ELF-1 (cell line): ENCODE measurements at regions not wholly inside any gene's neighbourhood (a gene's known extent, or its start where the extent isn't known, plus 50 kb on each side); places are given as distances from the start of the nearest gene placed in this dataset.
A peak's percentile ranks its signal among the peaks of the same experiment; 100 is the strongest.
"Not testable (repeated sequence)": the region's sequence is repeated elsewhere in the genome, so short reads cannot be mapped to it uniquely, and the experiment has no call there.

Source experiments
- DNase-seq: peaks from one replicate; pipeline ENCODE4 v3.0.0-alpha.2; 2016; ENCODE audit warnings: low read depth, low spot score

DNA sequence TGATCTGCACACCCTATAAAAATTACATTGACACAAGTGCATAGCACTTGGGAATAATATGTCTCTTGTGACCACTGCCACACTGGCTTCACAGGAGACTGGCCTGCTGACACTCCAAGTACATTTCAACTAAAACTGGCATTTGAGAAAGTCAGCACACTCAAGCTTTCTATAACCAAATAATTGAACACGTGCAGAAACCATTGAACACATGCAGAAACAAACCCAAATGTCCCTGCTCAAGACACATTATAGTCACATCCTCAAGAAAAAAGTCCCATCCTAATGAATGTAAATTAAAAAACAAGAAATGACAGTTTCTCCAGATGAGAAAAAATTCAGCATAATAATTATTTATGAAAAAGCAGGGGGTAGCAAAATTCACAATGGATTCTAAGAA is 1859.1 kb upstream of the PCDH20 start:
- no peak for DNase-seq

DNA sequence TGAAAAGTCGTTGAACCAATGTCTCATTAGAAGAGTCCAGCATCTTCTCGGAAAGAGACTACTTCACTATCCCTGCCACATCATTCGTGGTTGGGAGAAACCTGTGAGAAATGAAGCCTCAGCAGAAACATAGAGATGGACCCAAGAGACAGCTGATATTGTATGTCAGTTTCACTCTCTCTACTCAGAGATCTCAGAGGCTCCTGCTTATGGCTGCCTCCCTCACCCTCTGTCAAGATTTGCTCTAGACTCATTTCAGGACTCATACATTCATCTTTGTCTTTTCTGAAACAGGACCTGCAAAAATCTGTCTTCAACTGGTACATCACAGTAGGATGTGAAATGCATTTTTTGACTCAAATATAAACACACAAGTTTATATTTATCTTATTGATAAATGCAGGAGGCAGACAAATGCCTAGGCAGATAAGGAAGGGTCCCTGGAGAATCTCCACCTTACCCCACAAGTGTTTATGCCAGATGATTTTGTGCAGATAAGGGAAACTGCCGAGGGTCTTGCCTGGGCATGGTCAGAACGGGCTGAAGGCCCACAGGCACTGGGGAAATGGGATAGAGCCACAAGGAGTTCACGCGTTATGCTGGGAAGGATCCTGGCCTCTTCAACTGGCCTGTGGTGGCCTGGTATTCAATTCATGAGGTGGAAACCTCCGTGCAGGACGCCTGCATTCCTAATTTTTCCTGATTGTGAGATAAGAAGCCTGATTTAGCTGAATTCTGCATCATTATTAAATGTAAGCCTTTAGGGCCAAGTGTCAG is 1834.0 kb upstream of the PCDH20 start:
- DNase-seq = peak; percentile 3

DNA sequence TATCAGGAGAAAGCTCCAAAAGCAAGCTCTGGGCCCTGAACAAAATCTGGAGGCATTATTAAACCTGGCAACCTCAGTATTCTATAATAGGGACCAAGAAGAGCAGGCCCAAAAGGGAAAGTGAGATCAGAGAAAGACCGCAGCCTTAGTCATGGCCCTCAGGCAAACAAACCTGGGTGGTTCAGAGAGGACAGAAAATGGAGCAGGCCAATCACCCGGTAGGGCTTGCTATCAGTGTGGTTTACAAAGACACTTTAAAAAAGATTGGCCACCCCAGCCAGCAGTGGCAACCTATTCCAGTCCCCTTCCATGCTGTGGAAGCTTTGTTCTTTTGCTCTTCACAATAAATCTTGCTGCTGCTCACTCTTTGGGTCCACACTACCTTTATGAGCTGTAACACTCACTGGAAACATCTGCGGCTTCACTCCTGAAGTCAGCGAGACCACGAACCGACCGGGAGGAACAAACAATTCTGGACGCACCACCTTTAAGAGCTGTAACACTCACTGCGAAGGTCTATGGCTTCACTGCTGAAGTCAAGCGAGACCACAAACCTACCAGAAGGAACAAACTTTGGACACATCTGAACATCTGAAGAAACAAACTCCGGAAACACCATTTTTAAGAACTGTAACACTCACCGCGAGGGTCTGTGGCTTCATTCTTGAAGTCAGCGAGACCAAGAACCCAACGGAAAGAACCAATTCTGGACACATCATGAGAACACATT is 1821.2 kb upstream of the PCDH20 start:
- DNase-seq = peak; percentile 5

DNA sequence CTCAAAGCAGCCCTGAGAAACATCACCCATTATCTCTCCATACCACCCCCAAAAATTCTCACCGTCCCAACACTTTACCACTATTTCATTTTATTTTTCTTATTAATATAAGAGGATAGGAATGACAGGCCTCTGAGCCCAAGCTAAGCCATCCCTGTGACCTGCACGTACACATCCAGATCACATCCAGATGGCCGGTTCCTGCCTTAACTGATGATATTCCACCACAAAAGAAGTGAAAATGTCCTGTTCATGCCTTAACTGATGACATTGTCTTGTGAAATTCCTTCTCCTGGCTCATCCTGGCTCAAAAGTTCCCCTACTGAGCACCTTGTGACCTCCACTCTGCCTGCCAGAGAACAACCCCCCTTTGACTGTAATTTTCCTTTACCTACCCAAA is 1802.9 kb upstream of the PCDH20 start:
- not testable (repeated sequence) for DNase-seq

DNA sequence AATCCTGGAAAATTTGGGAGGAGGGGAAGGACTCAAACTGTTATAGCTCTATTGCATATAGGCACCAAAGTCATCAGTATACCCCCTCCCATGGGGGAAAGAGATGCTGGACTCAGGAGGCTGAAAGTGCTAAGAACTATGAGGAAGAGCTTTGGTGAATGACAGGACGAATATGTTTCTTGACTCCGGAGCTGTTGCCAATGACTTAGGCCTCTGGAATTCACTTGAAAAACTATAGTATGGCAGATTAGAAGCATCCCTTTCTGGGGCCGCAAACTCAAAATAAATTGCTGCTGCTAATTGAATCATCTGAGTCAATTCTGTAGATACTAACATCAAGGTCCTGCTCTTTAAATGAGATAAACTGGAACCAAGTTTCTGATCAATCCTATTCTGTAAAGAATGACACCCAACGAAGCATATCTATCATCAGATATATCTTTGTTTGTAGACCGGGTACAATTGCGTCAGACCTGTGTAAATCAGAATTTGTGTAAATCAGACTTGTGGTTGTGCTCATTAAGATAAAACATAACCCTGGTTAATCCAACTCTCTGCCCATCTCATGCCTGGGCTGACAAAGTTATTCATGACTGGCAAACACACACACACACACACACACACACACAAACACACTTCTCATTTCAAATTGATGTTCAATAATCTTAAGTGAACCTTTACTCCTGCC is 1793.8 kb upstream of the PCDH20 start:
- DNase-seq = no peak

DNA sequence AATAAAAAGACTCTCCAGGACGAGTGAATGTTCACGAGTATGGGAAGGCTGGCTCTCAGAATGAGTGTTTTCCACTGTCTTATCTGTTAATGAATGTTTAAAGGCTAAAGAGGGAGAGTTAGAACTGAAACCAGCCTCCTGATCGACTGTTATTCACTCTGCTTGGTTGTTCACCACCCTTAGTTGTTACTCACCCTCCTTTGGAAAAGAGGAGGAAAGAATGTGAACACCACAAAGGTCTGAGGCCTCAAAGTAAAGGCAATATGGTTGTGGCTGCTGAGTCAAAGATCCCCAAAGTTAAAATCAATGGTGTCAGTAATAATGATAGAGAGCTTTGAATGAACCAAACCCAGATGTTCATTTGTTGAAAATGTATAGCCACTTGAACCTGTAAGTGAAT is 1793.2 kb upstream of the PCDH20 start:
- no peak for DNase-seq

DNA sequence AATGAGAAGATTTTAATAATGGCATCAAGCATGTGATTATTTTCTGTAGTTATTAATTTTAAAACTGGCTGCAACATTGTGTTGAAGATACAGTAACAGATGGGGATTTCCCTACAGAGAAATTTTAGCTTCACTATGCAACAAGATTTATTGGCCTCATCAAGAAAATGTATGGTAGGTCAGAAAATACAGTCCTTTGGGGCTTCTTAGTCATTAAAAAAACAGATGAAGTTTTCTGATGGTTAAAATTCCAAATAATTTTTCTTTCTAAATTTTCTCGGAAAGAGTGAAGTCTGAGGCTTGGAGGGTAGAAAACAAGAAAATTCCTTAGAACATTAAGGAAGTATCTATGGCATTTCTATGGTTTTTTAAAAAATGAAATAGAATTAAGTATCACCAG is 1790.8 kb upstream of the PCDH20 start:
- DNase-seq = no peak

DNA sequence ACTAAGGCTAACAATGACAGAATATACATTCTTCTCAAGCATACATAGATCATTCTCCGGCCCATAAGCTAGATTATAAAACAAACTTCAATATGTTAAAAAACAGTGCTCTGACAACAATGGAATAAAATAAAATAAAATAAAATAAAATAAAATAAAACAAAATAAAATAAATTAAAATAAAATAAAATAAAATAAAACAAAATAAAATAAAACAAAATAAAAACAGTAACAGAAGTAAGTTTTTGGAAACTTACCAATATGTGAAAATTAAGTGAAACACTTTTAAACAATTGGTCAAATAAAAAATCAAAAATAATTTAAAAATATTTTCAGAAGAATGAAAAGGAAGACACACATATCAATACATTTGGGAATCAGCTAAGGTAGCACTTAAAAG is 1785.8 kb upstream of the PCDH20 start:
- DNase-seq = no peak

DNA sequence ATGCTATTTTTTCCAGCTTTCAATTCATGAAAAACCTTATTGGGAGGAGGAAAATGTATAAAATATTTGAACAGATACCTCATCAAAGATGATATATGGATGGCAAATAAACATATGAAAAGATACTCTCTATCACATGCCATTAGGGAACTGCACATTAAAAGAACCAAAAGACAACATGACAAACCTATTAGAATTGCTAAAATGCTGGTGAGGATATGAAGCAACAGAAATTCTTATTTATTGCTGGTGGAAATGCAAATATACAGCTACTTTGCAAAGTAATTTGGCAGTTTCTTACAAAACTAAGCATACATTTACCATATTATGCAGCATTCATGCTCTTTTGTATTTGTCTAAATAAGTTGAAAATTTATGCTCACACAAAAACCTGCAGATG is 1783.9 kb upstream of the PCDH20 start:
- DNase-seq = no peak

DNA sequence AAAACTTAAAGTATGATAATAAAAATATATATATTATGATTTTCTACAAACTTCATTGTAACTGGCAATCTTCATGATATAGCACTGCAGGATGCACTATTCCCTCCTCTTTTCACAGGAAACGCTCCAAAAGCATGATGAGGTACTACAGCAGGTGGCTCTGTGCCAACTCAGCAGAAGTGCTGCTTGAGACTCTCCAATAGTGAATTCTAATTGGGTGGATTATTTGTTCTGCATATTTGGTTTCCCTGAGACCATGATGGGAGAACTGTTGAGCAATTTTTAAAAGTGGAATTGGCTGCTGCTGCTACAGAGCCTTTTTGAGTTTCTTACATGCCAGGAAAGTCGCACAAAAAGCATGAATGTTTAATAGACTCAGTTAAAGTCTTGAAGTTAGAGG is 1782.4 kb upstream of the PCDH20 start:
- DNase-seq = no peak

DNA sequence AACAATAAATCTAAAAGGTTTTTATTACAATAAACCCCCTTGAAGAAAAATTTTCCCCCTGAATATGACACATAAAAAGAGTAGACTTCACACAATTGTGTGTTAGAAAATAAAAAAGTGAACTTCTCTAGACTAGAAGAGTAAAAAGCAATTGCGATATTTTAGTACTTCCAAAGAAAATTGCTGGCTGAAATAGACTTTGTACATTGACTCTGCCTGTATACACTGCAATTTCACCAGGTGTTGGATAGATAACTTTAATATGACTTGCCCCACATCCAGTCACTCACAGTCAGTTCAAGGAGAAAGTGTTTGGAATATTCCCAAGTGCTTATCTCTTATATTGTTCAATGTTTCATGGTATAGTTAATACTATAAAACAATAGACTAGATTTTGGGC is 1780.1 kb upstream of the PCDH20 start:
- DNase-seq = no peak

DNA sequence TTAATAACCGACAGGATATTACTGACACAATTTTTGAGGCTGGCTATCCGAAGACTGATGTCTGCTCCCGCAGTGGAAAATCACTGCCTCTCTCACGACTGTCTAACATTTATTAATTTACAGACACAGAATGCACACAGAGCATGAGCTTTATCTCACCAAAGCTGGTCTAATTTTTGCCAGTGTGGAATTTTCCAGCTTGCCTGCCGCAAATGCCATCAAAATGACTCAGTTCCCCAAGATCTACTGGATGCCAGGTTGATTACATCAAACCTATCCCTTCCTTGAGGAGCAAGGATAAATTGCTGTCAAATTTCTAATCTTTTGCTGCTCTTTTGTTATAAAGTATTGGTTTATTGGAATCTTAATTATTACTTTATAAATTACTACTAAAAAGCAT is 1775.1 kb upstream of the PCDH20 start:
- DNase-seq = no peak

DNA sequence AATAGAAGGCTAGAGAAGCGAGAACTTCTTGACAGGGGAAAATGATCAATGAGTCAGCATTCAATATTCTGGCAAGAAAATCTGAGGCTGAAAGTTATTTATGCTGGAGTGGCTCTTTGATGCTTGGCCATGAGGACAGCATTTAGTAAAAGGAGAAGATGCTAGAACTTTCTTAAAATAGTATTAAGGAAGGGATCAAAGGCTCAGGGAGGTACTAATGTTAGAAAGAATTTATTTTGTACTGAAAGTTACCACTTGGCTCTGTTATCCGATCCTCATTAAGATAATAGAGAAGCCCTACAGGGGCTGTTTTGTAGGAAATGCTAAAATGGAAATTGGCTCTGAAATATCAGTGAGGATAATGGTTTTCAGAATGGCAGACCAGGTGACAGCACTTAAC is 1774.6 kb upstream of the PCDH20 start:
- DNase-seq = no peak

DNA sequence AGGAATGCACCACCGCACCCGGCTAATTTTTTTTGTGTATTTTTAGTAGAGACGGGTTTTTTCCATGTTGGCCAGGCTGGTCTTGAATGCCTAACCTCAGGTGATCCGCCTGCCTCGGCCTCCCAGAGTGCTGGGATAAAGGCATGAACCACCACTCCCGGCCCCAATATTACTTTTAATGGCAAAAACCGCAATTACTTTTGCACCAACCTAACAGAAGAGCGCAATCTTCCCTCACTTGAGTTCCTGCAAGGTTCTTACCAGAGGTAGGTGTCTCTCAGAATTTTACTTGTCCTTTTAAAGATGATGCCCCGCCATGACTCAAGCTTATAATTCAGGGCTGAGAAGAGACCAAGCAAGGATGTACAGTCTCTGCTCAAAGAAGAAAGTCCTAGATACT is 1774.1 kb upstream of the PCDH20 start:
- no peak for DNase-seq

DNA sequence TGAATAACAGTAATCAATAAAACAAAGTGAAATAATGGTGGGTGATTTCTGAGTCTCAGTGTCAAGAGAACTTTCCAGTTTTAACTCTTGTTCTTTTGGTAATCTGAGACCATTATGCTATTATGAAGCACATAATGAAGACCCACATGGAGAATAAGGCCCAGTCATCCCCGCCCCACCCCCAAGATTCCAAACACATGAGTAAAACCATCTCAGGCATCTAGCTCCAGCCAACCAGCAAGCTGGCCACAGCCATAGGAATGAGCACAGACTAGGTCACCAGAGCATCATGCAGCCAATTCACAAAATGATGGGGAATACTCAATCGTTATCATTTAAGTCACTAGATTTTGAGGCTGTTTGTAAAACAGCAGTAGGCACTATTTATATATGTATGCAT is 1769.0 kb upstream of the PCDH20 start:
- peak; percentile 77 for DNase-seq

DNA sequence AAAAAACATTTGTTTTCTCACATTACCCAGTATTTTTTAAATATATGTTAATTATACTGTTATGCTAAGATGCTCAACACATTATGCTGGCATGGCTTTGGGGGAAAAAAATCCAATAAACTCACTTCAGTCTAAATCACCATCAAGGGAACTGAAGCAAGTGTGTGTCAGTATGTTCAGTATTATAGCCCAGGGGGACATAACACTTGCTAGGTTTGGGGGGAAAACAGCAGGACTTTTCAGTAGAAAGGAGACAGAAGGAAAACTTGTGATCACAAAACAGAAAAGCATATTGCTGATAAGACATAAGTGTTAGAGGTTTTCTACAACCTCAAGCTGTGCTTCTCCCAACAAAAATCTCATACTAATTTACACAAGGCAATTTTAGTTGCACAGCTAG is 1759.9 kb upstream of the PCDH20 start:
- no peak for DNase-seq

DNA sequence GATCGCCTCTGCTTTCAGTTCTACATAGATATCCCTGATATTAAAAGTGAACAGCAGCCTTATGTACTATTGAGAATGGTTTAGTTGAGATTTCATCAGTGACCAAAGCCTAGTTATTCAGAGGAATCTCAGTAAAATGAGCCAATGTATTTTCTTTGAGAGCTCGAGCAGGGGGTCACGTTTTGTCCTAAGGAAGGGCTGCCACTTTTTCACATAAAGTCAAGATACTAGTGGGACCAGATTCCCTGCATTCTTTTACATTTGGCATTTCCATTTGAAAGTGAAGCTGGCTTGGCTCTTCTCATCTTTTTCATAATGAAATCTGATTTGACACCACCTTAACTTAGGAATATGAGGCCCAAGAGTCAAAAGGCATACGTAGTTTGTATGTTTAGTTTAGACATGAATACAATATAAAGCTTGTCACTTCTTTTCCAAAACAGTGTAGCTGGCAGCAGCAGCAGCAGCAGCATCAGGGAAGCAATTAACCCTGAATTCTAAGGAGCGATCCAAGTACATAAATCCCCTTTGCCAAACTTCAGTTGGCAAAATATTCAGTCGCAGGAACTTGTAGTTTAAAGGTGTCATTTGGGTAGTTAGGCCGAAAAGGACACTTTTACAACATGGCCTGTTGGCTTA is 1752.2 kb upstream of the PCDH20 start:
- DNase-seq = peak; percentile 40

DNA sequence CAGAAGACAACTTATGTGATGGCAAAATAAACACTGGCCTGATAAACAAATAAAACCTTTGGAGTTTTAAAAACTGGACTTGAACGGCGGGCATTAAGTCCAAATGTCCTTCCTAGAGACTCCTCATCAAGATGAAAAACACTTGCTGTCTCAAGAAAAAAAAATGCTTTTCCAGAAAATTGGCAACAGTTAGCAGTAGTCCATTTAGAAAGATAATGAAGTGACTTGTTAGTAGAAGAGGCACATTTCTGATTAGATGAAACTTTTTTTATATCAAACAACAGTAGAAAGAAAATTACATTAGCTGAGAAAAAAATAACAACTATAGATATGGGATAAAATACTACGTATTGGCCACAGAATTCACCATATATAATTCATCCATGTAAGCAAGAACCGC is 1750.7 kb upstream of the PCDH20 start:
- DNase-seq = no peak

DNA sequence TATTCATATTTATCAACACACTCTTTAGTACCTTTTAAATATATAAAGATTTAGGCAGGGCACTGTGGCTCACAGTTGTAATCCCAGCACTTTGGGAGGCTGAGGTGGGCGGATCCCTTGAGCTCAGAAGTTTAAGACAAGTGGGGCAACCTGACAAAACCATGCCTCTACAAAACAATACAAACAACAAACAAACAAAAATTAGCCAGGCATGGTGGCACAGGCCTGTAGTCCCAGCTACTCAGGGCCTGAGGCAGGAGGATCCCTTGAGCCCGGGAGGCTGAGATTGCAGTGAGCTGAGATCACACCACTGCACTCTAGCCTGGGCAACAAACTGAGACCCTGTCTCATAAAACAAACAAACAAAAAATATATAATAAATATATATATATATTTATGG is 1748.3 kb upstream of the PCDH20 start:
- DNase-seq = peak; percentile 62

DNA sequence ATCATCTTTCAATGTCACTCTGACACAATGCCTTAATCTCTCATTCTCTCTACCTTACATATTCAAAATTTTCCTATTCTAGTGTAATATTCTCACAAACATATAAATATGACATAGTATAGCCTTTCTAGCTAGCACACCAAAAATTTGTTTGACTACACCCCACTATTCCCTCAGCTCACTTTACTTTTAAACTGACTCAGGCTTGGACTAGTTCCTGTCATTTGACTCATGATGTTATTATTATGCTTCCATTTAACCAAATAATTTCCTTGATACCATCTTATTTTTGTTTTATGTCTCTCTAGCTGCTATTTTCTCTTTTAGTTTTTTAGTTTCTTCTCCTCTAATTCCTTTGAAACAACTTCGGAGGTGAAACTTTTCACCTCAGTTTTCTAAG is 1745.6 kb upstream of the PCDH20 start:
- DNase-seq = no peak

DNA sequence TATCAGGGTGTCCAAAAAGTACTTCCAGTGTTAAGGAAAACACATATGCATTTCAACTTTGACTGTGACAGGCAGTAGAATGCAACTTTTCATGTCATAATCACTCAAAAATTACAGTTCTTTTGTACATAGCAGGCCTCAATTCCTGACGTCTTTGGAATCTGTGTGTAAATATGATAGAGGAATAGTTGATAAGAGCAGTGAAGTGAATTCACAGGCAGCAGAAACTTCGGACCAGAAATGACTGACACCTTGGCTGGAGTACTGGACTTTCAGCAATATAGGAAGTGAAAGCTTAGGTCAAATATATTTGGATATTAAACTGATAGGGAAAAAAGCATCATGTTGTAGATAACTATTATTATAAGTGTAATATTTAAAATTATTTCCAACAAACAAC is 1741.2 kb upstream of the PCDH20 start:
- no peak for DNase-seq

DNA sequence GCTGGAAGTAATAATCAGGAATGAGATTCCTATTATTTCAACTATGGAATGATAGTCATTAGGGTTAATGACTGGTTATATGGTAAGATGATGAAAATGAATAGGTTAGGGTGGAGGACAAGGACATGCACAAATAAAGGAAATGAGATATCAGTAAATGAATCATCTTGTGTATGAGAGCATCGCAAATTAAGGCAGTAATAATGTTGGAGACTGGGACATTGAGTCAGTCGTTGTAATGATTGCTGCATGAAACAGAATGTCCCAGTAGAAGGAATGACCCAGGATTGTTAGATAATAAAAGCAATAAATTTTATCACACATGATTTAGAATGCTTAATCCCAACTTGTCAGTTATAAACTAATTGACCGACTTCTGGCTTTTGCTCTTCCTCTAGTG is 1733.7 kb upstream of the PCDH20 start:
- no peak for DNase-seq
